ENCODE measurements at regions not wholly inside any gene's neighbourhood (a gene's known extent, or its start where the extent isn't known, plus 50 kb on each side); places are given as distances from the start of the nearest gene placed in this dataset.

DNA sequence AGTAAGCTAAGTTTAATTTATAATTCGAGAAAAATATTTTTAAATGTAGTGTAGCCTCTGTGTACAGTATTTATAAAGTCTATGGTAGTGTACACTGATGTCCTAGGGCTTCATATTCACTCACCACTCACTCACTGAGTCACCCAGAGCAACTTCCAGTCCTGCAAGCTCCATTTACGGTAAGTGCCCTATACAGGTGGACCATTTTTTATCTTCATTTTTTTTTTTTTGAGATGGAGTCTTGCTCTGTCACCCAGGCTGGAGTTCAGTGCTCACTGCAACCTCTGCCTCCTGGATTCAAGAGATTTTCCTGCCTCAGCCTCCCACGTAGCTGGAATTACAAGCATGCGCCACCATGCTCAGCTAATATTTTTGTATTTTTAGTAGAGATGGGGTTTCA lies 104.2 kb downstream of the PDCL3 start:
- DNase-seq (ENCODE audit: low read depth): no peak
- no peak for TF ChIP-seq CTCF (conservative IDR thresholded peaks at IDR 0.05; ENCODE audit: low read depth, low read length)
- no peak overlapping the region for H3K4me3 ChIP-seq (ENCODE audit: low read length)

- no peak overlapping the region for H3K4me3 ChIP-seq (ENCODE audit: low read length)
- no peak for DNase-seq (ENCODE audit: low read depth)
- TF ChIP-seq CTCF (conservative IDR thresholded peaks at IDR 0.05; ENCODE audit: low read depth, low read length): no peak
Measured at GRCh38 chr2:100667801-100668200, 105.0 kb downstream of the PDCL3 start.

- no peak for DNase-seq (ENCODE audit: low read depth)
- no peak for TF ChIP-seq CTCF (conservative IDR thresholded peaks at IDR 0.05; ENCODE audit: low read depth, low read length)
- no peak overlapping the region for H3K4me3 ChIP-seq (ENCODE audit: low read length)
Measured at GRCh38 chr2:100670232-100670631, 107.4 kb downstream of the PDCL3 start.

DNA sequence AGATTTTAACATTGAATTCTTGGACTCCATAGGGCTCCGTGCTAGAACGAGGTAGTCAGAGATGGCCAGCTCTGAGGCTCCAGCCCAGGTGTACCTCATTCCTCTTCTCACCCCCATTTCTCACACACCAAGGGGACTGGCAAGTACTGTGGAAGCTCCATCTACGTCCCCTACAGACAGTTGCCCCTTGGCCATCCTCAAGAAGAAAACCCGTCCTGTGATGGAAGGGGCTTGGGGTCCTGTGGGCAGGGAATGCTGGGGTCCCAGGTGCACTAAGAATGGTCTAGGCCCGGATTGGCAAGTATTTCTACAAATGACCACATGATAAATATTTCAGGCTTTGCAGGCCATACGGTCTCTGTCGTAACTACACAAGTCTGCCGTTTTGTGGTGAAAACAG lies 110.3 kb downstream of the PDCL3 start:
- H3K4me3 ChIP-seq (ENCODE audit: low read length): no peak overlapping the region
- no peak for TF ChIP-seq CTCF (conservative IDR thresholded peaks at IDR 0.05; ENCODE audit: low read depth, low read length)
- no peak for DNase-seq (ENCODE audit: low read depth)

- H3K4me3 ChIP-seq (ENCODE audit: low read length): no peak overlapping the region
- no peak for DNase-seq (ENCODE audit: low read depth)
- TF ChIP-seq CTCF (conservative IDR thresholded peaks at IDR 0.05; ENCODE audit: low read depth, low read length): no peak
Measured at GRCh38 chr2:100673691-100674485, 111.1 kb downstream of the PDCL3 start.

DNA sequence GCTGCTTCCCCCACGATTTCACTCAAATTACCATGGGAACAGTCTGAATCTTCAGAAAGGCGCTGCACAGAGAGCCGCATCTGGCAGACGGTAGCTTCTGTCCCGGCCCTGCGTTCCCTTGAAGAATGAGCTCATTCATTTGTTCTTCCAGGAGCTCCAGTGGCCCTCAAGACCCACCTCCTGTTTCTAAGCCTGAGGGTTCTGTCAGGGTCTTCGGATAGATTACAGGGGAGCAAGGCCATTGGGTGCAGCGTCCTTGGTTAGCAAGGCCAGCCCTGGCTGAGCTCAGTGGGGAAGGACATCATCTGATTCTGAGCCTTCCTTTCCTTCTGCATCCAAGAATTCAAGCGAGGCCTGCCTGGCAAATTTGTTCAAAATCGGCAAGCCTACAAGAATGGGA lies 111.9 kb downstream of the PDCL3 start:
- no peak for DNase-seq (ENCODE audit: low read depth)
- no peak for TF ChIP-seq CTCF (conservative IDR thresholded peaks at IDR 0.05; ENCODE audit: low read depth, low read length)
- H3K4me3 ChIP-seq (ENCODE audit: low read length): no peak overlapping the region

- DNase-seq (ENCODE audit: low read depth): no peak
Measured at GRCh38 chr2:100675373-100675772, 112.6 kb downstream of the PDCL3 start.

More at GRCh38 chr2:100675373-100675772, 112.6 kb downstream of the PDCL3 start:
- H3K4me3 ChIP-seq (ENCODE audit: low read length): no peak overlapping the region
- no peak for TF ChIP-seq CTCF (conservative IDR thresholded peaks at IDR 0.05; ENCODE audit: low read depth, low read length)

Measured in retinal pigment epithelial cell (primary cell).